Stimulated activated effector memory CD8-positive, alpha-beta T cell treated with anti-CD3 and anti-CD28 coated beads, Interleukin-12 subunit alpha, Interleukin-12 subunit beta, amount 100 ng/mL, for 72 hours (primary cell): ENCODE measurements at regions not wholly inside any gene's neighbourhood (a gene's known extent, or its start where the extent isn't known, plus 50 kb on each side); places are given as distances from the start of the nearest gene placed in this dataset.
A peak's percentile ranks its signal among the peaks of the same experiment; 100 is the strongest.

ENCODE experiments used
- ATAC-seq: fragments of 150-1000 bp; cut with Tn5 transposase; 2 replicates; pipeline ENCODE4 v1.10.0; 2021
- DNase-seq, 2 donors: peaks; one replicate each; pipeline ENCODE4 v3.0.0; 2021 to 2022; ENCODE audit warnings: low spot score in 2 of 2
- H3K27ac Mint-ChIP-seq: one replicate; pipeline ENCODE4 v1.8.0; 2022; ENCODE audit warnings: mild to moderate bottlenecking, mixed read lengths
- H3K36me3 Mint-ChIP-seq: one replicate; pipeline ENCODE4 v1.8.0; 2022; ENCODE audit warnings: mild to moderate bottlenecking, mixed read lengths
- H3K4me1 Mint-ChIP-seq: one replicate; pipeline ENCODE4 v1.8.0; 2022; ENCODE audit warnings: mixed read lengths
- H3K4me3 Mint-ChIP-seq: one replicate; pipeline ENCODE4 v1.8.0; 2022; ENCODE audit warnings: mild to moderate bottlenecking, mixed read lengths
- H3K9me3 Mint-ChIP-seq: one replicate; pipeline ENCODE4 v1.8.0; 2022; ENCODE audit warnings: mixed read lengths

DNA sequence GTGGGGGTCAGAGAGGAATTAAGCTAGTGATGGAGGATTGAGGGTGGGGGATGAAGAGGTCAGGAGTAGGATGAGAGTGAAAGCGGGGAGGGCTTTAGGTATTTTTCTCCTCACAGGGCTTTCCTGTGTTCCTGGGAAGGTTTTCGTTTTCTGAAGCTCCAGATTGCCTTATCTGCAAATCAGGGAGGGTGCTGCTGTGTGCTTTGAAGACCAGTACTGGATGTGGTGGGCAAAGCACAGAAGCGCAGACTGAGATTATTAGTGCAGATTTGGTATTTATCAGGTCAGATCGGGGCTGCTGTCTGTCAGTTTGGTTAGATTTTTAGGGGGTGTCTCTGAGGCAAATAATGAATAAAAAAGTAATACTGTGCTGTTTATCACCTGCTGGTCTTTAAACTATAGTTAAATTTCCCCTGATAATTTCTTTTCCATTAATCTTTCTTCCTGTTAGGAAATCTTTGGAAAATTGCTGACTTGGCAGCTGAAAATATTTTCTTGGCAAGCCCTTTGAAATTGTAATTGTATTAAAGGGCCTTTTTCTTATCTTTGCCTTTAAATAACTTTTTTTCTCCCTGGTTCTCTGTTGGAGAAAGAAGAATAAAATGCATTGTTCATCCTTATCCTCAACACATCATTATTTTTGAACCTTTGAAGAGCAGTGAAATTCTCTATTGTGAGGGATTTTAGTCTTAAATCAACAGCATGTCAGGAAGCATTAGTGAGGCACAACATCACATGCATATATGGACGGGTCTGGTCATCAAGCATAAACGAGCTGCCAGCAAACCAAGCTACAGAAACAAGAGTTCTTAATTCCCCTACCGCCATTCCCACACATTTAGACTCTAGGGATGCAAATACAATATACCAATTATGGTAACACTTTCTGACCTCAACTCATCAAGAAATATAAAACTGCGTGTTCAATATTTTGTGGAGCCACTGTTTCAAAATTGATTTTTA lies 139.6 kb downstream of the S1PR1 start:
- DNase-seq, result no peak
- H3K4me3 Mint-ChIP-seq, result no peak overlapping the region
- H3K4me1 Mint-ChIP-seq, result peaks cover 9% of the 10 kb centered on the region

DNA sequence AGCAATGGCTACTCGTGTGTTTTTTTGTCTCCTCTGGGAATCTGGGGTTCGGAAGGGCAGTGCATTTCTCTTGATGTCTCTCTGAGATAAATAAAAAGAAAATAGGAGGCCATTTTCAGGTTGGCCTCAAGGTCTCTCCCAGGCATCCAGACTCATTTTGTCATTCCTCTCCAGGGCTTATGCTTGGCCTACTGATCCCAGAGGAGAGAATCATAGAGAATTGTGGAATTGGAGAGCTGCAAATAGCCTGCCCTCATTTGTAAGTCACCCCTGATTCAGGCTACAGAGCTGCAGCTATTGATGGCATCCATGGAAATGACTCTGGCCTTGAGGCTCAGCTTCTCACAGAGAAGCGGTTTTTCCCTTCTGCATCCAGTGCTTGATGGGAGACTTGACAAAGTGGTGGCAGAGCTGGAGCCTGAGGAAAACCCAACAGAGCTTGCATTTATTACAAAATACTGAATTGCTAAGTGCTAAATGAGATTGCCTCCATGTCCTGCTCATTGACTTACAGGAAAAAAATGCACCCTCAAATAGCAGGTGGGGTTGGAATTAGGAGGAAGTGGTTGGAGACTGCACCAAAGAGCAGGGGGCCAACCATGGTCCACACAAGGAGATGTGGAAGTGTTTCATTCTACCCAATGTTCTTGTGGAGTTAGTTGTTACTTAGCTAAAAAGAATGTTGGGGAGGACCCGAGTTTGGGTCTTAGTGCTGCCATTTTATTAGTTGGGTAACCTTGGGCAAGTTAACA lies 140.4 kb downstream of the S1PR1 start:
- DNase-seq, result no peak
- Mint-ChIP-seq H3K4me1 (peaks cover 4% of the 10 kb centered on the region), H3K4me3 (no peak overlapping the region), H3K27ac (no peak overlapping the region), H3K36me3 (no peaks in the 10 kb centered on the region), H3K9me3 (peaks cover 4% of the 10 kb centered on the region)
- ATAC-seq, result no peak

More for the DNA sequence above, 139.6 kb downstream of the S1PR1 start:
- Mint-ChIP-seq H3K36me3 (no peaks in the 10 kb centered on the region), H3K9me3 (peaks cover 4% of the 10 kb centered on the region), H3K27ac (no peak overlapping the region)
- no peak for ATAC-seq

DNA sequence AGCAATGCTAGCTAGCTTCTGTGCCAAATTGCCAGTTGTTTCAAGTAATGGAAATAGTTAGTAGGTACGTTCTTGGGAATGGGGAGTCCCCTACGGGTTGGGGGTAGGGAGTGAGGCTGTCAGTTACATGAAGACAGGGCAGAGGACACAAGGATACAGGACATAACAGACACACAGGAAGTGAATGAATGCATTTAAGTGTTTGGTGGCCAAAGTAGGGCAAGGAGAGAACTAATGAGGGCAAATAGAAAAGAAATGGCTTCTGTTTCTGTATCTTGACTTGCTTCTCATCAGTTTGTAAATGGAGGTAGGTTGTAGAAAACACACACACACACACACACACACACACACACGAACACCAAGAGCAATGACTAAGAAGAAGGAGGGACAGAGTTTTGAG lies 142.2 kb downstream of the S1PR1 start:
- no peak overlapping the region for H3K27ac Mint-ChIP-seq
- H3K36me3 Mint-ChIP-seq, result no peaks in the 10 kb centered on the region

GRCh38 chr1:101379950-101380349 lies 143.1 kb downstream of the S1PR1 start:
- H3K4me1 Mint-ChIP-seq, result peaks cover 4% of the 10 kb centered on the region
- no peaks in the 10 kb centered on the region for H3K9me3 Mint-ChIP-seq
- no peaks in the 10 kb centered on the region for H3K36me3 Mint-ChIP-seq
- H3K4me3 Mint-ChIP-seq, result no peak overlapping the region
- H3K27ac Mint-ChIP-seq, result no peak overlapping the region
- DNase-seq, result no peak
- peak; percentile 63 for ATAC-seq

More for the DNA sequence above, 142.2 kb downstream of the S1PR1 start:
- no peaks in the 10 kb centered on the region for H3K9me3 Mint-ChIP-seq
- ATAC-seq (no peak), DNase-seq (no peak)
- no peak overlapping the region for H3K4me3 Mint-ChIP-seq
- H3K4me1 Mint-ChIP-seq, result peaks cover 4% of the 10 kb centered on the region

DNA sequence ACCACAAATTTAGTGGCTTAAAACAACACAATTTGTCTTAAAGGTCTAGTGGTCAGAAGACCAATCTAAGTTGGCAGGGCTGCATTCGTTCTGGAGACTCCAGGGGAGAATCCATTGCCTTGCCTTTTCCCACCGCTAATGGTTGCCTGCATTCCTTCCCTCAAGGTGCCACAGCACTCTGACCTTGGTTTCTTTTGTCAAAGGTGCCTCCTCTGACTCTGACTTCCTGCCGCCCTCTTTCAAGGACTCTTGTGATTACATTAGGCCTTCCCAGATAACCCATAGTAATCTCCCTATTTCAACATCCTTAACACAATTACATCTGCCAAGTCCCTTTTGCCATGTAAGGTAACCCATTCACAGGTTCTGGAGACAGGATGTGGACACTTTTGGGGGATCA lies 145.3 kb downstream of the S1PR1 start:
- Mint-ChIP-seq H3K36me3 (no peaks in the 10 kb centered on the region), H3K4me3 (no peak overlapping the region), H3K9me3 (no peaks in the 10 kb centered on the region), H3K4me1 (peaks cover 4% of the 10 kb centered on the region), H3K27ac (no peak overlapping the region)
- DNase-seq, result no peak
- ATAC-seq, result no peak

DNA sequence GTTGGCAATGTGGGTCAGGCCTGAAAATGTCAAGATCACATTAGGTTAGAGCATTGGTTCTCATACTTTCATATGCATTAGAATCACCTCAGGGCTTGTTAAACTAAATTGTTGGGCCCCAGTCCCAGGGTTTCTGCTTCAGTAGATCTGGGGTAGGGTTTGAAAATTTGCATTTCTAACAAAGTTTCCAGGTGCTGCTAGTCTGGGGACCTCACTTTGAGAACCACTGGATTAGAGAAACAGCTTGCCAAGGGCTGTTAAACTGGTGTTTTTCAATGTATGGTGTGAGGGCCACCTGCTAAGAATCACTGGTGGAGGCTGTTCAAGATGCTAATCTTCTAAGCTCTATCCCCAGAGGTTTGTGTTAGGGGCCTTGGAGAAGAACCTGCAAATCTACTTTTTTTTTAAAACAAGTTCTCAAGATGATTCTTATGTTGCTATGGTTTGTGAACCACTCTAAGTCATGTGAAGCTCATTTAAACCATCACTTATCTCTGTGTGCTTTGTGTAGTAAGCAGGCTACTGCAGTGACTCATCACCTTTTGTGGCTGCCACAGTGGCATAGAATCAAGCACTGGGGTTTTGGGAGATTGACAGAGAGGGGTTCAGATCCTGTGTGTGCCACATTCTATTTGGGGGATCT lies 152.2 kb downstream of the S1PR1 start:
- Mint-ChIP-seq H3K36me3 (no peaks in the 10 kb centered on the region), H3K27ac (peak overlapping the region; percentile 18), H3K9me3 (peaks cover 2% of the 10 kb centered on the region), H3K4me1 (peaks cover 14% of the 10 kb centered on the region), H3K4me3 (no peak overlapping the region)
- ATAC-seq (peak; percentile 99), DNase-seq (no peak)

- peaks cover 2% of the 10 kb centered on the region for H3K9me3 Mint-ChIP-seq
- peak overlapping the region; percentile 18 for H3K27ac Mint-ChIP-seq
- peaks cover 14% of the 10 kb centered on the region for H3K4me1 Mint-ChIP-seq
- no peak overlapping the region for H3K4me3 Mint-ChIP-seq
- ATAC-seq, result peak; percentile 48
- H3K36me3 Mint-ChIP-seq, result no peaks in the 10 kb centered on the region
- DNase-seq, result no peak
These were observed 152.7 kb downstream of the S1PR1 start for GRCh38 chr1:101389547-101389929.

DNA sequence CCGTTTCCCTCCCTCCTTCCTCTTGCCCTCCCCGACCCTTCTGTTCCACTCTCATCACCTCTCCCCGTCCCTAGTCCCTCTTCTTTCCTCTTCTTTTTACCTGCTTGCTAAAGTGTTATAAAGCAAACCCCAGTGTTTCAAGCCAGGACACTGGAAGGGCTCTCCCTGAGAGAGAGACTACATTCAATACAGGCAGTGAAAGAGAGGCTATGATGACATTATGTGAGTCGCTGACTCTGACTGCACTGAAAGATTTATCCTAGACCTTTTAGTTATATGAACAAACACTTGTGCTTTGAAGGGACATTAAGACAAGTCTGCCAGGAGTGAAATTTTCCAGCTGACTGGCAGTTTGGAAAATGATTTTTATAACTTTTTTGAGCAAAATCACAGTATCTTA lies 155.7 kb downstream of the S1PR1 start:
- Mint-ChIP-seq H3K9me3 (peaks cover 2% of the 10 kb centered on the region), H3K4me1 (peaks cover 14% of the 10 kb centered on the region), H3K4me3 (no peak overlapping the region), H3K36me3 (no peaks in the 10 kb centered on the region), H3K27ac (no peak overlapping the region)
- no peak for DNase-seq
- no peak for ATAC-seq

- no peaks in the 10 kb centered on the region for H3K36me3 Mint-ChIP-seq
- no peak overlapping the region for H3K4me3 Mint-ChIP-seq
- no peak for DNase-seq
- H3K27ac Mint-ChIP-seq, result no peak overlapping the region
- no peaks in the 10 kb centered on the region for H3K9me3 Mint-ChIP-seq
- peaks cover 7% of the 10 kb centered on the region for H3K4me1 Mint-ChIP-seq
- no peak for ATAC-seq
These were observed 157.2 kb downstream of the S1PR1 start for GRCh38 chr1:101394041-101394440.

GRCh38 chr1:101399222-101399621 lies 162.4 kb downstream of the S1PR1 start:
- Mint-ChIP-seq H3K9me3 (no peaks in the 10 kb centered on the region), H3K27ac (no peak overlapping the region), H3K4me1 (no peaks in the 10 kb centered on the region), H3K36me3 (no peaks in the 10 kb centered on the region), H3K4me3 (no peak overlapping the region)
- DNase-seq, result no peak
- no peak for ATAC-seq

DNA sequence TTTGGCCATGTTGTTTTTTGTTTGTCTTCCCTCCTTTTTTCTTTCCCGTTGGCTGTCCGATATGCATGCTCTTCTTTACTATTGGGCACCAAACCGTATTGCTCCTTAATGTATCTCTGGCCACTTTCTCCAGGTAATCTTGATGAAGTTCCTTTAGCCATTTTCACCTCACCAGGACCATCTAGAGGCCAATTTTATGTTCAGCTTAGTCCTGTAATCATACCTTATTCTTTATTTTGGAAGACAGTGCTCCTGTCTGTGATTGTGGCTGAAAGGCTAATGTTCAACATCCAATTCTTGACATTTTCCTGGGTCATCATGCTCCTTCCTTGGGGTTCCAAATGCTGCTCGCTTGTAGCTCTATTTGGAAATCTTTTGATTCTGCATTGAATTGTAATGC lies 169.5 kb downstream of the S1PR1 start:
- Mint-ChIP-seq H3K36me3 (no peaks in the 10 kb centered on the region), H3K9me3 (no peaks in the 10 kb centered on the region), H3K4me1 (peaks cover 14% of the 10 kb centered on the region), H3K4me3 (no peak overlapping the region), H3K27ac (no peak overlapping the region)
- DNase-seq (no peak), ATAC-seq (no peak)

DNA sequence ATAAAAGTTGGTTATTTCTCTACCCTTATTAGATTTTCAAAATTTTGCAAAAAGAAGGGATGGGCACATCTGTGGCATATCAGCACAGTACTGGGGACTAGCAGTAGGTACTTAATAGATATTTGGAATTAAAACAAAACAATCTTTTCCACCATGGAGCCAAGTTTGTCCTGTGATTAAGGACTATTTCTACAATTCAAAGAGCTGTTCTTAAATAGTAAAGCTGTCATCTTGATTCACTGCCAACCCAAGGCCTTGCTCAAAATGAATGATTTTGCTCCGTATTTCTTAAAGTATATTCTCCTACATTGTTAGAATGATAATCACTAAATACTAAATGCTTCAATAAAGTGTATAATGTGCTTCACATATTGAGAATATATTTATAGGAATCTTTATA lies 169.9 kb downstream of the S1PR1 start:
- no peak overlapping the region for H3K4me3 Mint-ChIP-seq
- H3K27ac Mint-ChIP-seq, result no peak overlapping the region
- no peak for DNase-seq
- ATAC-seq, result no peak
- peaks cover 14% of the 10 kb centered on the region for H3K4me1 Mint-ChIP-seq
- no peaks in the 10 kb centered on the region for H3K9me3 Mint-ChIP-seq
- H3K36me3 Mint-ChIP-seq, result no peaks in the 10 kb centered on the region

- DNase-seq, result no peak
- peaks cover 14% of the 10 kb centered on the region for H3K4me1 Mint-ChIP-seq
- peak; percentile 41 for ATAC-seq
- no peaks in the 10 kb centered on the region for H3K36me3 Mint-ChIP-seq
- no peaks in the 10 kb centered on the region for H3K9me3 Mint-ChIP-seq
- no peak overlapping the region for H3K4me3 Mint-ChIP-seq
- H3K27ac Mint-ChIP-seq, result no peak overlapping the region
These were observed 170.8 kb downstream of the S1PR1 start for GRCh38 chr1:101407505-101408211.

DNA sequence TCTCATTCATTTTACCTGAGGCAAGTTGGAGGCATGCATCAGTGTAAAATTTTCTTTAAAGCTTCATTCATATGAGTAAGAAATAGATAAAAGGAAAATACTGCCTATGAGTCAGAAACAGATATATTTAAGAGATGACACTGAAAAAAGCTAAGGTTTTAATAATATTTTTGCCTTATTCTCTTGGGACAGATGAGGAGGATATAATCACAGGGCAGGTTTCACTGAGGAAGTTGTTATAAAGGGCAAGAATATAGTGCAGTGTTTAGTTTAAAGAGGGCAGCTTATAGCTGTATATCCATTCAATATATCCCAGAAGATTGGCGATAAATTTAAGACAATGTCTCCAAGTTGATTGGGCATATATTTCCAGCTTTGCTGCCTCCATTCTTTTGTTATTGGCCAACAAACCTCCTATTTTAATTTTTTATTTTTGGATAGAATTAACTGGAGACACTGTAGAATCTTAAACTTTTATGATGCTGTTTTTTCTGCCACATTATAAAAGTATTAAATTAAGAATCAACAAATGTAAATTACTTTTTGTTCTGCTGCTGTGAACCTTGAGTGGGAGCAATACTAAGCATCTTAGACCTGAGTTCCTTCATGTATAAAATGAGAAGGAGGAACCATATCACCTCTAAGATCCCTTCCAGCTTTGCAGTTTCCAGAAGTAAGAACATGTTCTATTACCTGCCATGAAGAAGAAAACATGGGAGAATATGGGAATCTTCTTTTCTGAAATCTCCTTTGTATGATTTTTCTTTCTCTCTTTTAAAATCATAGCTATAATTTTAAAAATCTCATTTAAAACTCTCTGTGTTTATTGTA lies 171.6 kb downstream of the S1PR1 start:
- H3K4me3 Mint-ChIP-seq, result no peak overlapping the region
- H3K4me1 Mint-ChIP-seq, result peaks cover 14% of the 10 kb centered on the region
- H3K36me3 Mint-ChIP-seq, result no peaks in the 10 kb centered on the region
- DNase-seq (no peak), ATAC-seq (no peak)
- H3K9me3 Mint-ChIP-seq, result no peaks in the 10 kb centered on the region
- no peak overlapping the region for H3K27ac Mint-ChIP-seq
